ENCODE measurements at regions not wholly inside any gene's neighbourhood (a gene's known extent, or its start where the extent isn't known, plus 50 kb on each side); places are given as distances from the start of the nearest gene placed in this dataset.

DNA sequence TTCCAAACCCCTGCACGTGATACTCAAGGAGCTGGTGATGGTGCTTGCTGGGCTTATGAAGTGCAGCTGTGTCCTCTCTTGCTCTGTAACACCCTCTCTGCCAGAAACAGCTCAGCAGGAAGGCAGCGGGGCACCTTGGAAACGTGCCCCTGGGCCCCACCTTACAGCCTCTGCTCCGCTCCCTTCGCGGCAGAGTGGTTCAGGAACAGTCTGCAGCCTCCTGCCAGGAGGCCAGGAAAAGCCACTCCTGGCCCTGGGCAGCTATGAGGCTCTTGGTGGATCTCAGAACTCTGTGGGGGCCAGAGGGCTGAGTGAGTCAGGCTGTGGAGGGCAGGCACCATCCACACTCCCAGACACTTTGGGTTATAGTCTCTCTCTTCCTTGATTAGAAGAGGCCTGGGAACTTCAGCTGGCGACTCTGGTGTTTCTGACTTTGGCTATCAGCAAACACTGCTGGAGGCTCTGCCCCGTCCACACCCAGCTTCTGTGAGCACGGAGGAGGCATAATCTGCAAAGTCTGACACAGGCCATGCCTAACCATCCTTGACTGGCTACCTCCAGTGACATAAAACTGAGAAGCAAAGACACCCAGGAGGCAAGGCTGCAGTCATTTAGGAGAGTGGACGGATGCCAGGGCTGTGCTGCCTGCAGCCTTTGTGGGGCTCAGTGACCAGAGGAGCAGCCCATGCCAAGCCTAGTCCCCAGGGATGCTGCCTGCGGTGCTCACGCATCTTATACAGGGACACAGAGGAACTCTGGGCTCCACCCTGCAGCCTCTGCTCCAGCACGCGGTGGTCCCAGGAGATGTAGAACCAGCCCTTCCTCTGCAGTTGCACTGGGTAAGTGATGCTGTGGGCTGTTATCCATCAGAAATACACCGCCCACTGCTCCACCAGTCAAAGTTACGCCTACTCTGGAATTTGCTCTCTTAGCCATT is 65.3 kb downstream of the METRNL start:
- TF ChIP-seq NFIC (IDR thresholded peaks at IDR 0.05) (peak; percentile 38; the same call in 1 of the 2 replicates), CREB1 (IDR thresholded peaks at IDR 0.05; ENCODE audit: low read depth) (no peak)
- TF ChIP-seq, protein P1, sequence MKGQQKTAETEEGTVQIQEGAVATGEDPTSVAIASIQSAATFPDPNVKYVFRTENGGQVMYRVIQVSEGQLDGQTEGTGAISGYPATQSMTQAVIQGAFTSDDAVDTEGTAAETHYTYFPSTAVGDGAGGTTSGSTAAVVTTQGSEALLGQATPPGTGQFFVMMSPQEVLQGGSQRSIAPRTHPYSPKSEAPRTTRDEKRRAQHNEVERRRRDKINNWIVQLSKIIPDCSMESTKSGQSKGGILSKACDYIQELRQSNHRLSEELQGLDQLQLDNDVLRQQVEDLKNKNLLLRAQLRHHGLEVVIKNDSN (IDR thresholded peaks at IDR 0.05): peak; percentile 3; the same call in 1 of the 2 replicates

DNA sequence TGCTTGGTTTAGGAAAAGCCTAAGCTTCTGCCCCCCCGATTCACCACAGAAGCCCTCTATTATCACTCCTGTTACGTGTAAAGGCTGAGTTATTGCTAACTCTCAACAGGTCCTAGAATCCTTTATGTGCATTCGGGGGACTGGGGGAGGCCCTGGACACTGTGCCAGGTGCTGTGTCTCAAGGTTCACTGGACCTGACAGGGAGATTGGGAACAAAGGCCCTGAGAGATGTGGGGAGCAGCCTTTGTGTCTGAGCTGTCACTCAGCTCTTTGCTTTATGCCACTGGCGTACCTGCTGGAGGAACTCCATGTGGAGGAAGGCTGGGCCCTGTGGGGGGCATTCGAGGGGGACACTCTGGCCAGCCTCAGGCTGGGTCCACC is 65.9 kb downstream of the METRNL start:
- TF ChIP-seq NFIC (IDR thresholded peaks at IDR 0.05) (no peak), CEBPB (IDR thresholded peaks at IDR 0.05) (no peak), YY1 (IDR thresholded peaks at IDR 0.05; ENCODE audit: low read depth) (no peak), EP300 (IDR thresholded peaks at IDR 0.05; ENCODE audit: borderline replicate concordance) (no peak), CREB1 (IDR thresholded peaks at IDR 0.05; ENCODE audit: low read depth) (no peak)
- TF ChIP-seq, protein P1 (IDR thresholded peaks at IDR 0.05): no peak

DNA sequence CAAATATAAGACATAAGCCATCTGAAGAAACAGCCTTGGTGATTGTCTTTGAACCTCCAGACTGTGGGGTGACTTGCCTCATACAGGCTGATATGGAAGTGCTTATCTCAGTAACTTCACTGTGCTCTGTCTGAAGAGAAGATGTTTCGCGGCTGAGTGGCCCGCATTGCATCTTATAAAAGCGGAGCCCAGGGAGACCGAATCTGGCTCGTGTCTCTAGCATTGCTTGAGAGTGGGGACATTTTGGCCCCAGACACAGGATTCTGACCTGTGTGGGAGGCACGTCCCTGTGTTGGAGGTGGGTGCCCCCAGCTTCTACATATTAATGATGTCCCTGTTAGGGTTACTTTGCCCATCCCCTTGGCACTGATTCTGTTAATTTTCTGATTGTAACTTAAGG is 66.4 kb downstream of the METRNL start:
- TF ChIP-seq, protein P2, sequence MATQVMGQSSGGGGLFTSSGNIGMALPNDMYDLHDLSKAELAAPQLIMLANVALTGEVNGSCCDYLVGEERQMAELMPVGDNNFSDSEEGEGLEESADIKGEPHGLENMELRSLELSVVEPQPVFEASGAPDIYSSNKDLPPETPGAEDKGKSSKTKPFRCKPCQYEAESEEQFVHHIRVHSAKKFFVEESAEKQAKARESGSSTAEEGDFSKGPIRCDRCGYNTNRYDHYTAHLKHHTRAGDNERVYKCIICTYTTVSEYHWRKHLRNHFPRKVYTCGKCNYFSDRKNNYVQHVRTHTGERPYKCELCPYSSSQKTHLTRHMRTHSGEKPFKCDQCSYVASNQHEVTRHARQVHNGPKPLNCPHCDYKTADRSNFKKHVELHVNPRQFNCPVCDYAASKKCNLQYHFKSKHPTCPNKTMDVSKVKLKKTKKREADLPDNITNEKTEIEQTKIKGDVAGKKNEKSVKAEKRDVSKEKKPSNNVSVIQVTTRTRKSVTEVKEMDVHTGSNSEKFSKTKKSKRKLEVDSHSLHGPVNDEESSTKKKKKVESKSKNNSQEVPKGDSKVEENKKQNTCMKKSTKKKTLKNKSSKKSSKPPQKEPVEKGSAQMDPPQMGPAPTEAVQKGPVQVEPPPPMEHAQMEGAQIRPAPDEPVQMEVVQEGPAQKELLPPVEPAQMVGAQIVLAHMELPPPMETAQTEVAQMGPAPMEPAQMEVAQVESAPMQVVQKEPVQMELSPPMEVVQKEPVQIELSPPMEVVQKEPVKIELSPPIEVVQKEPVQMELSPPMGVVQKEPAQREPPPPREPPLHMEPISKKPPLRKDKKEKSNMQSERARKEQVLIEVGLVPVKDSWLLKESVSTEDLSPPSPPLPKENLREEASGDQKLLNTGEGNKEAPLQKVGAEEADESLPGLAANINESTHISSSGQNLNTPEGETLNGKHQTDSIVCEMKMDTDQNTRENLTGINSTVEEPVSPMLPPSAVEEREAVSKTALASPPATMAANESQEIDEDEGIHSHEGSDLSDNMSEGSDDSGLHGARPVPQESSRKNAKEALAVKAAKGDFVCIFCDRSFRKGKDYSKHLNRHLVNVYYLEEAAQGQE (IDR thresholded peaks at IDR 0.05; ENCODE audit: low read depth): no peak
- TF ChIP-seq ZBTB7A (IDR thresholded peaks at IDR 0.05; ENCODE audit: low read depth) (no peak), EP300 (IDR thresholded peaks at IDR 0.05; ENCODE audit: borderline replicate concordance) (no peak), YY1 (IDR thresholded peaks at IDR 0.05; ENCODE audit: low read depth) (no peak), RAD21 (IDR thresholded peaks at IDR 0.05; ENCODE audit: low read depth) (no peak), TEAD4 (IDR thresholded peaks at IDR 0.05) (no peak), NFIC (IDR thresholded peaks at IDR 0.05) (no peak), TCF12 (IDR thresholded peaks at IDR 0.05; ENCODE audit: low read depth) (no peak), FOXM1 (IDR thresholded peaks at IDR 0.05; ENCODE audit: borderline replicate concordance, low read depth) (no peak), TAF1 (IDR thresholded peaks at IDR 0.05; ENCODE audit: low read depth) (no peak), CREB1 (IDR thresholded peaks at IDR 0.05; ENCODE audit: low read depth) (no peak), CEBPB (IDR thresholded peaks at IDR 0.05) (no peak), EGR1 (IDR thresholded peaks at IDR 0.05) (no peak)
- TF ChIP-seq, protein P3, sequence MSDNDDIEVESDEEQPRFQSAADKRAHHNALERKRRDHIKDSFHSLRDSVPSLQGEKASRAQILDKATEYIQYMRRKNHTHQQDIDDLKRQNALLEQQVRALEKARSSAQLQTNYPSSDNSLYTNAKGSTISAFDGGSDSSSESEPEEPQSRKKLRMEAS (IDR thresholded peaks at IDR 0.05): no peak
- TF ChIP-seq, protein P1 (IDR thresholded peaks at IDR 0.05): no peak

DNA sequence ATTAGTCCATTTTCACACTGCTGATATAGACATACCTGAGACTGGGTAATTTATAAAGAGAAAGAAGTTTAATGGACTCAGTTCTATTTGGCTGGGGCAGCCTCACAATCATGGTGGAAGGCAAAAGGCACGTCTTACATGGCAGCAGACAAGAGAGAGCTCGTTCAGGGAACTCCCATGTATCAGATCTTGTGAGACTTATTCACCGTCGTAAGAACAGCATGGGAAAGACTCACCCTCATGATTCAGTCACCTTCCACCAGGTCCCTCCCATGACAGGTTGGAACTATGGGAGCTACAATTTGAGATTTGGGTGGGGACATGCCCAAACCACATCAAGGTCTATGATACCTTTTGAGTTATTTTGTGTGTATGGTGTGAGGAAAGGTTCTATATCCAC is 66.9 kb downstream of the METRNL start:
- TF ChIP-seq RAD21 (IDR thresholded peaks at IDR 0.05; ENCODE audit: low read depth): no peak
- TF ChIP-seq EP300 (IDR thresholded peaks at IDR 0.05; ENCODE audit: borderline replicate concordance): no peak
- TF ChIP-seq TCF12 (IDR thresholded peaks at IDR 0.05; ENCODE audit: low read depth): no peak
- TF ChIP-seq TEAD4 (IDR thresholded peaks at IDR 0.05): no peak
- TF ChIP-seq CREB1 (IDR thresholded peaks at IDR 0.05; ENCODE audit: low read depth): no peak
- TF ChIP-seq, protein P1 (IDR thresholded peaks at IDR 0.05): no peak
- no peak for TF ChIP-seq TAF1 (IDR thresholded peaks at IDR 0.05; ENCODE audit: low read depth)
- TF ChIP-seq ZBTB7A (IDR thresholded peaks at IDR 0.05; ENCODE audit: low read depth): no peak
- TF ChIP-seq CEBPB (IDR thresholded peaks at IDR 0.05): no peak
- TF ChIP-seq YY1 (IDR thresholded peaks at IDR 0.05; ENCODE audit: low read depth): no peak
- TF ChIP-seq, protein P2 (IDR thresholded peaks at IDR 0.05; ENCODE audit: low read depth): no peak
- TF ChIP-seq FOXM1 (IDR thresholded peaks at IDR 0.05; ENCODE audit: borderline replicate concordance, low read depth): no peak
- TF ChIP-seq NFIC (IDR thresholded peaks at IDR 0.05): no peak
- no peak for TF ChIP-seq EGR1 (IDR thresholded peaks at IDR 0.05)

DNA sequence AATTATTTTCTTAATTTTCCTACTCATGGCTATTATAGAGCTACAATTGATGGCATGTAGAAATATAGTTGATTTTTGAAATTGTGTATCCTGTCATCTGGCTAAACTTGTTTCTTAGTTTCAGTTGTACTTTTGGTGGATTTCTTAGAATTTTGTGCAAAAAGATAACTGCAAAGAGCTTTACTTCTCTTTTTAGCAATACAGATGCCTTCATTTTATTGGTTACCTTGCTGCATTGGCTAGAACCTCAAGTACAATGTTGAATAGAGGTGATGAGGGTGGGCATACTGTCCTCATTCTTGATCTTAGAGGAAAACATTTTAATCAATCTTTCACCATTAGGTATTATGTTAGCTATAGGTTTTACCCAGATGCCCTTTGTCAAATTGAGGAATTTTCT is 67.9 kb downstream of the METRNL start:
- TF ChIP-seq TAF1 (IDR thresholded peaks at IDR 0.05; ENCODE audit: low read depth) (no peak), TEAD4 (IDR thresholded peaks at IDR 0.05) (no peak), RAD21 (IDR thresholded peaks at IDR 0.05; ENCODE audit: low read depth) (no peak), YY1 (IDR thresholded peaks at IDR 0.05; ENCODE audit: low read depth) (no peak), EP300 (IDR thresholded peaks at IDR 0.05; ENCODE audit: borderline replicate concordance) (no peak), CREB1 (IDR thresholded peaks at IDR 0.05; ENCODE audit: low read depth) (no peak), ZBTB7A (IDR thresholded peaks at IDR 0.05; ENCODE audit: low read depth) (no peak), NFIC (IDR thresholded peaks at IDR 0.05) (no peak), TCF12 (IDR thresholded peaks at IDR 0.05; ENCODE audit: low read depth) (no peak), EGR1 (IDR thresholded peaks at IDR 0.05) (no peak)
- TF ChIP-seq, protein P1 (IDR thresholded peaks at IDR 0.05): no peak
- TF ChIP-seq, protein P2 (IDR thresholded peaks at IDR 0.05; ENCODE audit: low read depth): no peak
